Tibial nerve (tissue), 4 donors: ENCODE measurements at regions not wholly inside any gene's neighbourhood (a gene's known extent, or its start where the extent isn't known, plus 50 kb on each side); places are given as distances from the start of the nearest gene placed in this dataset.

Source experiments
- DNase-seq, 2 donors: peaks; one replicate each; pipeline ENCODE4 v3.0.0-alpha.2; 2019; ENCODE audit warnings: low spot score in 2 of 2
- H3K27ac ChIP-seq, 4 donors: fragments of 200-600 bp; sonication (generic) in 3 of 4; one replicate each; pipeline ENCODE4 v1.5.1; 2017 to 2019; ENCODE audit warnings: mild to moderate bottlenecking in 1 of 4
- H3K27me3 ChIP-seq, 2 donors: fragments of 200-600 bp; sonication (generic) in 1 of 2; one replicate each; pipeline versions ENCODE4 v1.5.1 to v1.6.0; 2017 to 2019
- H3K36me3 ChIP-seq, 3 donors: fragments of 200-600 bp; sonication (generic); one replicate each; pipeline ENCODE4 v1.5.1; 2018 to 2019
- H3K4me1 ChIP-seq, 4 donors: fragments of 200-600 bp; sonication (generic) in 3 of 4; one replicate each; pipeline ENCODE4 v1.5.1; 2017 to 2019
- H3K4me3 ChIP-seq, 4 donors: fragments of 200-600 bp; sonication (generic) in 3 of 4; one replicate each; pipeline ENCODE4 v1.5.1; 2017 to 2019; ENCODE audit warnings: mild to moderate bottlenecking in 1 of 4, moderate library complexity in 1 of 4
- H3K9me3 ChIP-seq, 4 donors: fragments of 200-600 bp; sonication (generic) in 3 of 4; one replicate each; pipeline ENCODE4 v1.5.1; 2017 to 2019
- CTCF ChIP-seq, 5 experiments: fragments of 200-600 bp in 3 of 5; fragments of 450-650 bp in 2 of 5; sonication (generic) in 3 of 5; IDR thresholded peaks; one replicate each; pipeline ENCODE4 v1.5.1; 2016 to 2019; ENCODE audit warnings: antibody characterized with exemption in 5 of 5, mild to moderate bottlenecking in 3 of 5, moderate library complexity in 2 of 5
- EP300 ChIP-seq, 2 donors: sonication (generic); formaldehyde crosslinking; IDR thresholded peaks; one replicate each; pipeline ENCODE4 v1.6.1; 2017; ENCODE audit warnings: antibody characterized with exemption in 2 of 2, mild to moderate bottlenecking in 1 of 2
- POLR2A ChIP-seq, 2 donors: fragments of 450-650 bp; IDR thresholded peaks; one replicate each; pipeline ENCODE4 v1.6.1; 2017; ENCODE audit warnings: antibody characterized with exemption in 2 of 2, mild to moderate bottlenecking in 2 of 2, moderate library complexity in 2 of 2
- WGBS, 2 donors: methylation state at CpG; one replicate each; pipeline ENCODE4 v1.1.5; 2018; 5-methylcytosine and 5-hydroxymethylcytosine counted together

DNA sequence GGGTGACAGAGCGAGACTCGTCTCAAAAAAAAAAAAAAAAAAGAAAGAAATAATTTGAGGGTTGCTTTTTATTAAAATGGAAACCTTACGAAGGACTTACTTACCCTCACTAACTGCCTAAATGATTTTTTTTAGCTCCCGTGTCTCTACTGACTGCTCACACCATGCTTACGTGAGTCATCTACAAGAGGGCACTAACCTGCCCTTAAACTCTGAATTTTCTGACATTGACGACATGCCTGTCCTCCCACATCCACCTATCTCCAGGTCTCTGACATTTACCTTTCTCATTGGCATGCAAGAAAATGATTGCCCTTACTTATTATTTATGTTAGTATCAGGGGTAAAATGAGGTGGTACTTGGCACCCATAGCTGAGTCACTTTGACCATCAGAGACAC is 1286.3 kb upstream of the AUTS2 start:
- TF ChIP-seq CTCF (IDR thresholded peaks at IDR 0.05) (no peak), POLR2A (IDR thresholded peaks at IDR 0.05) (no peak), EP300 (IDR thresholded peaks at IDR 0.05) (no peak)
- WGBS, 2 donors: 91 to 92% methylated on average over 6 of the region's 6 CpGs
- Histone ChIP-seq H3K9me3 (no peaks in the 10 kb centered on the region), H3K4me3 (no peak overlapping the region), H3K36me3 (no peaks in the 10 kb centered on the region), H3K4me1 (no peaks in the 10 kb centered on the region), H3K27me3 (no peaks in the 10 kb centered on the region), H3K27ac (no peak overlapping the region)
- DNase-seq: no peak

DNA sequence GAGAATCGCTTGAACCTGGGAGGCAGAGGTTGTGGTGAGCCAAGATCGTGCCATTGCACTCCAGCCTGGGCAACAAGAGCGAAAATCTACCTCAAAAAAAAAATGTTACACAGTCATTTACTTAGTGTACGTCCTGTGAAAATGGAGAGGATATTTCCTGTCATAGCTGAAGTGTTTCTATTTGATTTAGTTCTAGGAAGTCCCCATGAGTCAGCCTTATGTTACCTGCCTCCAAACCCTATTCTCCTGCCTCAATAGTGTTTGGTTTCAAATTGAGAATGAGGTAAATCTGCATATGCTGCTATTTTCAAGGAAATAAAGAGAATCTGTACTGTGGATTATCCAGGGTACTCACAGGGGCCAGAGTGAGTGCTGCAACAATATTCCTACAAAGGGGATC is 1284.5 kb upstream of the AUTS2 start:
- TF ChIP-seq POLR2A (IDR thresholded peaks at IDR 0.05) (no peak), CTCF (IDR thresholded peaks at IDR 0.05) (no peak), EP300 (IDR thresholded peaks at IDR 0.05) (no peak)
- H3K27ac ChIP-seq: no peak overlapping the region
- 77 to 83% methylated on average over 4 of the region's 4 CpGs for WGBS, 2 donors
- H3K4me3 ChIP-seq: no peak overlapping the region
- no peaks in the 10 kb centered on the region for H3K9me3 ChIP-seq
- H3K36me3 ChIP-seq: no peaks in the 10 kb centered on the region
- no peaks in the 10 kb centered on the region for H3K27me3 ChIP-seq
- no peaks in the 10 kb centered on the region for H3K4me1 ChIP-seq
- no peak for DNase-seq

DNA sequence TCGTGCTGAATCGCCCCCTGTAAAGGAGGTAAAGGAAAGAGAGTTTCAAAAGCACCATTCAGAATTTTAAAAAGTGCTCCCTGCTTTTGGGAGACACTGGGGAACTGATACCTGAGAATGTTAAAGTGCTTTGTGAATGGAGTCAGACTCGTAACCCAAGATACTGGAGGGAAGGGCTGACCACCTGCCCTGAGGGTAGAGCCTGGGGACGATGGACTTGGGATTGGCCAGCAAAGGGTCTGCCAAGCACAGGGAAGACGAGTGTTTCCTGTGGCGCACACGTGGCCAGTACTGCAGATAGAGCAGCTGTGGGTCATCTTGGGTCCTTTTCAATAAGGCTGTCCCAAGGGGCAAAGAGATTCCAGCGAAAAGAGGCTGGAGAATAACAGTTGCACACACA is 1284.1 kb upstream of the AUTS2 start:
- no peak for DNase-seq
- 48 to 50% methylated on average over 8 of the region's 8 CpGs for WGBS, 2 donors
- Histone ChIP-seq H3K9me3 (no peaks in the 10 kb centered on the region), H3K27me3 (no peaks in the 10 kb centered on the region), H3K4me3 (no peak overlapping the region), H3K36me3 (no peaks in the 10 kb centered on the region), H3K27ac (no peak overlapping the region), H3K4me1 (no peaks in the 10 kb centered on the region)
- TF ChIP-seq POLR2A (IDR thresholded peaks at IDR 0.05) (no peak), CTCF (IDR thresholded peaks at IDR 0.05) (no peak), EP300 (IDR thresholded peaks at IDR 0.05) (no peak)

DNA sequence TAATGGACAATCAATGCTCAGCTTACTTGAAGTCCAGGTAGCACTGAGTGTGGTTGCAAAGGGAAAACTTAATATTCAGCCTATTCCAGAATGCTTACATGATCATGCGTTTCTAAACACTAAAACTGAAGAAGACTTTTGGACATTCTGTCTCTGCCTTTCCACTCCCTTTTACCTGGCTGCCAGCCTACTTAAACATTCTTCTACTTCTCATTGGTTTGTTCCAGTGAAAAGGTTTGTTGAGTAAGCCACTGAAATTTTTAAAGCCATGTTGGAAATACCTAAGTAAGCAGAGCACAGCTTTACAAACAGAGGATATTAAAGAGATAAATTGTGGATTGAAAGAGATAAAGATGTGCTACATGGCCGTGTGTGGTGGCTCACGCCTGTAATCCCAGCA is 1280.8 kb upstream of the AUTS2 start:
- Histone ChIP-seq H3K27ac (peak overlapping the region in 1 of 4 donors; percentile 51), H3K4me1 (peaks cover 0 to 18% (median 0%) of the 10 kb centered on the region in 4 donors), H3K36me3 (no peaks in the 10 kb centered on the region), H3K4me3 (no peak overlapping the region), H3K9me3 (no peaks in the 10 kb centered on the region), H3K27me3 (no peaks in the 10 kb centered on the region)
- DNase-seq: no peak
- WGBS, 2 donors: 79 to 85% methylated on average over 3 of the region's 3 CpGs
- TF ChIP-seq EP300 (IDR thresholded peaks at IDR 0.05) (peak in 1 of 2 donors; percentile 32), CTCF (IDR thresholded peaks at IDR 0.05) (no peak)

DNA sequence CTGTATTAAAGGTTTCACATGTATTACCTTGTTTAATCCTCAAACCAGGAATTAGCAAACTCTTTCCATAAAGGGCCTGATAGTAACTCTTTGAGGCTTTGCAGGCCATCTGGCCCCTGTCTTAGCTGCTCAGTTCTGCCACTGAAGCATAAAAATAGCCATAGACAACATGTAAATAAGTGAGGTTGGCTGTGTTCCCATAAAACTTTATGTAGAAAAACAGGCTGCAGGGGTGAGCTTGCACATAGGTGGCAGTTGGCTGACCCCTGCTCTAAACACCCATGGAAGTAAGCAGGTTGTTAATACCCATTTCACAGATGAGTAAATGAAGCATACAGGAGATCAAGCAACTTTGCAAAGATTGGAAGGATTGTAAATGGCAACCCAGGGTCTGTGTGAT is 1279.2 kb upstream of the AUTS2 start:
- TF ChIP-seq EP300 (IDR thresholded peaks at IDR 0.05): no peak
- no peak for TF ChIP-seq CTCF (IDR thresholded peaks at IDR 0.05)
- TF ChIP-seq POLR2A (IDR thresholded peaks at IDR 0.05): no peak
- Histone ChIP-seq H3K27me3 (no peaks in the 10 kb centered on the region), H3K9me3 (no peaks in the 10 kb centered on the region), H3K4me1 (peaks cover 0 to 19% (median 0%) of the 10 kb centered on the region in 4 donors), H3K27ac (no peak overlapping the region), H3K4me3 (no peak overlapping the region), H3K36me3 (no peaks in the 10 kb centered on the region)
- DNase-seq: no peak
